Loucy (cell line): ENCODE measurements at regions not wholly inside any gene's neighbourhood (a gene's known extent, or its start where the extent isn't known, plus 50 kb on each side); places are given as distances from the start of the nearest gene placed in this dataset.

Experiments
- H2AFZ ChIP-seq: fragments of 200-600 bp; sonication (generic); 2 replicates; pipeline ENCODE4 v1.6.0; 2016; ENCODE audit warnings: antibody characterized with exemption, mild to moderate bottlenecking, low read length, moderate library complexity
- H3F3A ChIP-seq: fragments of 200-600 bp; 2 replicates; pipeline ENCODE4 v1.6.0; 2016; ENCODE audit warnings: antibody characterized with exemption, low read depth, mild to moderate bottlenecking
- H3K27me3 ChIP-seq: fragments of 200-600 bp; sonication (generic); 2 replicates; pipeline ENCODE4 v1.6.1; 2014; ENCODE audit warnings: low read length, mild to moderate bottlenecking; ENCODE audit not compliant: insufficient read depth, poor library complexity, severe bottlenecking
- H3K36me3 ChIP-seq: fragments of 200-600 bp; sonication (generic); 2 replicates; pipeline ENCODE4 v1.6.1; 2016; ENCODE audit warnings: low read length; ENCODE audit not compliant: insufficient read depth
- H3K4me1 ChIP-seq: fragments of 200-600 bp; sonication (generic); 2 replicates; pipeline ENCODE4 v1.5.1; 2014; ENCODE audit warnings: low read length, mild to moderate bottlenecking; ENCODE audit not compliant: insufficient read depth, poor library complexity, severe bottlenecking
- H3K4me2 ChIP-seq: fragments of 200-600 bp; sonication (generic); 2 replicates; pipeline ENCODE4 v1.6.0; 2014; ENCODE audit warnings: antibody characterized with exemption, low read length, low read depth, mild to moderate bottlenecking; ENCODE audit not compliant: poor library complexity, severe bottlenecking
- H3K4me3 ChIP-seq: fragments of 200-600 bp; sonication (generic); 2 replicates; pipeline ENCODE4 v1.5.1; 2014; ENCODE audit warnings: low read length, mild to moderate bottlenecking, mixed read lengths; ENCODE audit not compliant: poor library complexity, severe bottlenecking
- H3K79me2 ChIP-seq: fragments of 200-600 bp; sonication (generic); 2 replicates; pipeline ENCODE4 v1.6.1; 2014; ENCODE audit warnings: low read length; ENCODE audit not compliant: insufficient read depth
- H3K9ac ChIP-seq: fragments of 200-600 bp; sonication (generic); 2 replicates; pipeline ENCODE4 v1.6.0; 2014; ENCODE audit warnings: mild to moderate bottlenecking, low read depth, low read length, moderate library complexity; ENCODE audit not compliant: poor library complexity, severe bottlenecking
- H3K9me2 ChIP-seq: fragments of 200-600 bp; sonication (generic); replicated peaks from 2 replicates; pipeline ENCODE4 v1.6.1; 2016; ENCODE audit warnings: low read depth, low read length, mixed read lengths
- H3K9me3 ChIP-seq: fragments of 200-600 bp; sonication (generic); 2 replicates; pipeline ENCODE4 v1.6.1; 2014; ENCODE audit warnings: mild to moderate bottlenecking, antibody characterized with exemption, low read length, low read depth; ENCODE audit not compliant: insufficient read depth
- H4K20me1 ChIP-seq: fragments of 200-600 bp; sonication (generic); 2 replicates; pipeline ENCODE4 v1.6.0; 2014; ENCODE audit warnings: antibody characterized with exemption, low read length, mild to moderate bottlenecking; ENCODE audit not compliant: insufficient read depth, poor library complexity, severe bottlenecking
- EZH2phosphoT487 ChIP-seq: fragments of 200-600 bp; IDR thresholded peaks from 2 replicates; pipeline ENCODE4 v1.6.1; 2018; ENCODE audit warnings: antibody characterized with exemption, mild to moderate bottlenecking, moderate library complexity, borderline replicate concordance
- TF ChIP-seq, protein P1 (sequence below): fragments of 200-600 bp; sonication (generic); conservative IDR thresholded peaks from 2 replicates; pipeline ENCODE4 v1.5.1; 2014; ENCODE audit warnings: mild to moderate bottlenecking, antibody characterized with exemption, low read length

DNA sequence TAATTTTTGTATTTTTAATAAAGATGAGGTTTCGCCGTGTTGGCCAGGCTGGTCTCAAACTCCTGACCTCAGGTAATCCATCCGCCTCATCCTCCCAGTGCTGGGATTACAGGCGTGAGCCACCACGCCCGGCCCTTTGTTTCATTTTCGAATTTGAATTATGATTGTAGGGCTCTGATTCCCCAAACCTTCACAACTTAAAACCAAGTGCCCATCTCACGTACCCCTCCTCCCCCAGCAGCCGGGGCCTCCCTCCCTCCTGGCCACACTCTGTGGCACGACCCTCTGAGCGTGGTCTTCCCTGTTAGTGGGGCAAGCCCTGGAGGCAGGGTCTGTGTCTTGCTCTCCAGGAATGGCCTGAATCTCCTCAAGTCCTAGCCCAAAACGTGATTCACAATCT is 166.5 kb downstream of the ASB1 start:
- Histone ChIP-seq H4K20me1 (no peaks in the 10 kb centered on the region), H3K79me2 (no peaks in the 10 kb centered on the region), H3K9me3 (no peaks in the 10 kb centered on the region), H3K36me3 (no peaks in the 10 kb centered on the region), H3K4me1 (no peaks in the 10 kb centered on the region), H3K27me3 (no peaks in the 10 kb centered on the region), H3K4me3 (no peak overlapping the region), H3K9ac (no peak overlapping the region), H3K9me2 (no peaks in the 10 kb centered on the region), H3K4me2 (no peak overlapping the region), H3F3A (no peaks in the 10 kb centered on the region), H2AFZ (no peak overlapping the region)
- no peak for TF ChIP-seq EZH2phosphoT487
- TF ChIP-seq, protein P1, sequence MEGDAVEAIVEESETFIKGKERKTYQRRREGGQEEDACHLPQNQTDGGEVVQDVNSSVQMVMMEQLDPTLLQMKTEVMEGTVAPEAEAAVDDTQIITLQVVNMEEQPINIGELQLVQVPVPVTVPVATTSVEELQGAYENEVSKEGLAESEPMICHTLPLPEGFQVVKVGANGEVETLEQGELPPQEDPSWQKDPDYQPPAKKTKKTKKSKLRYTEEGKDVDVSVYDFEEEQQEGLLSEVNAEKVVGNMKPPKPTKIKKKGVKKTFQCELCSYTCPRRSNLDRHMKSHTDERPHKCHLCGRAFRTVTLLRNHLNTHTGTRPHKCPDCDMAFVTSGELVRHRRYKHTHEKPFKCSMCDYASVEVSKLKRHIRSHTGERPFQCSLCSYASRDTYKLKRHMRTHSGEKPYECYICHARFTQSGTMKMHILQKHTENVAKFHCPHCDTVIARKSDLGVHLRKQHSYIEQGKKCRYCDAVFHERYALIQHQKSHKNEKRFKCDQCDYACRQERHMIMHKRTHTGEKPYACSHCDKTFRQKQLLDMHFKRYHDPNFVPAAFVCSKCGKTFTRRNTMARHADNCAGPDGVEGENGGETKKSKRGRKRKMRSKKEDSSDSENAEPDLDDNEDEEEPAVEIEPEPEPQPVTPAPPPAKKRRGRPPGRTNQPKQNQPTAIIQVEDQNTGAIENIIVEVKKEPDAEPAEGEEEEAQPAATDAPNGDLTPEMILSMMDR = no peak

- Histone ChIP-seq H3K4me1 (no peaks in the 10 kb centered on the region), H3F3A (no peaks in the 10 kb centered on the region), H4K20me1 (no peaks in the 10 kb centered on the region), H3K9ac (no peak overlapping the region), H3K4me2 (no peak overlapping the region), H3K27me3 (no peaks in the 10 kb centered on the region), H3K4me3 (no peak overlapping the region), H3K36me3 (no peaks in the 10 kb centered on the region), H3K9me3 (no peaks in the 10 kb centered on the region), H3K9me2 (no peaks in the 10 kb centered on the region), H2AFZ (no peak overlapping the region), H3K79me2 (no peaks in the 10 kb centered on the region)
- no peak for TF ChIP-seq EZH2phosphoT487
- TF ChIP-seq, protein P1 = no peak
Measured at GRCh38 chr2:238593678-238594077, 167.0 kb downstream of the ASB1 start.

- Histone ChIP-seq H2AFZ (no peak overlapping the region), H3K27me3 (no peaks in the 10 kb centered on the region)
Measured at GRCh38 chr2:238594796-238595749, 168.3 kb downstream of the ASB1 start.

More at GRCh38 chr2:238594796-238595749, 168.3 kb downstream of the ASB1 start:
- H3K36me3 ChIP-seq = no peaks in the 10 kb centered on the region
- no peaks in the 10 kb centered on the region for H3K9me2 ChIP-seq
- no peak for TF ChIP-seq EZH2phosphoT487
- TF ChIP-seq, protein P1 = no peak
- H3F3A ChIP-seq = no peaks in the 10 kb centered on the region
- no peak overlapping the region for H3K9ac ChIP-seq
- H3K4me3 ChIP-seq = no peak overlapping the region
- H3K9me3 ChIP-seq = no peaks in the 10 kb centered on the region
- no peaks in the 10 kb centered on the region for H3K4me1 ChIP-seq
- no peaks in the 10 kb centered on the region for H3K79me2 ChIP-seq
- no peak overlapping the region for H3K4me2 ChIP-seq
- no peaks in the 10 kb centered on the region for H4K20me1 ChIP-seq
